Lung microvascular endothelial cell (primary cell): ENCODE measurements at regions not wholly inside any gene's neighbourhood (a gene's known extent, or its start where the extent isn't known, plus 50 kb on each side); places are given as distances from the start of the nearest gene placed in this dataset.
"Not testable (repeated sequence)": the region's sequence is repeated elsewhere in the genome, so short reads cannot be mapped to it uniquely, and the experiment has no call there.

Source experiments
- DNase-seq, 2 donors: peaks; one replicate each; pipeline versions ENCODE4 v3.0.0 to v3.0.0-alpha.2; 2010; ENCODE audit warnings: low read depth in 2 of 2

DNA sequence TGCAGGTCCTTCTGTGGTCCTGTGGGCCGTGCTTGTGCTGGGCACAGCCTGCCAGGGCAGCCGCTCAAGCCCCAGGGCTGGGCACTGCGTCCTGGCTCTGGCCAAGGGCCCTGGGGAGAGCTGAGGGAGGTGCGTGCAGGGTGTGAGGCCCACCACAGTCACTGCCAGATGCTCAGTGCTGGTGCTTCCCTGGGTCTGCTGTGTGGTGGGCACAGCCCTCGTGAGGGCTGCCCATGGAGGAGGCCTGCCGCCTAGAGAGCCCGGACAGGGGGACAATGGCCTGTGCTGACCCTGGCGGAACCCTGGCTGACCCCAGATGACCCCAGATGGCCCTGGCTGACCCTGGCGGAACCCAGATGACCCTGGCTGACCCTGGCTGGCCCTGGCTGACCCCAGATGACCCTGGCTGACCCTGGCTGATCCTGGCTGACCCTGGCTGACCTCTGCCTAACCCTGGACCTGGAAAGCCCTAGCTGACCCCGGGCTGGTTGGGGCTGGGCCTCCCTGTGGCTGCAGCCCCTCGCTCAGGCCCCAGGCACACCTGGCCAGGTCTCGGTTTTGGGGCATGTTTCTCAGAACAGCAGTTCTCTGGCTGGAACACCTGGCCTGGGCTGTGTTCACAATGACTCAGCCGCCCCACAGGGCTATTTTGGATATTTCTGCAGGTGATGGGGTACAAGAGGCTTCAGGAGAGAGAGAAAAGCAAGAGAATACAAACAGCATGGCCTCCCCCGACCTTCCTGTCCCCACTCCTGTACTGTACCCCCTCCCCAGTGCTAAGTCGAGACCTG is 55.4 kb downstream of the TMEM121 start:
- no peak for DNase-seq

DNA sequence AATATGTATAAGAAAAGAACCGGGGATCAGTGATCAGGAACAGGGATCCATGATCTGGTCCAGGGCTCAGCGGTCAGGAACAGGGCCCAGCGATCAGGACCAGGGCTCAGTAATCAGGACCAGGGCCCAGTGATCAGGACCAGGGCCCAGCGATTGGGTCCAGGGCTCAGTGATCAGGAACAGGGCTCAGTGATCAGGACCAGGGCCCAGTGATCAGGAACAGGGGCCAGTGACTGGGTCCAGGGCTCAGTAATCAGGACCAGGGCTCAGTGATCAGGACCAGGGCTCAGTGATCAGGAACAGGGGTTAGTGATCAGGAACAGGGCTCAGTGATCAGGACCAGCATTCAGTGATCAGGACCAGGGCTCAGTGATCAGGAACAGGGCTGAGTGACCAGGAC is 56.3 kb downstream of the TMEM121 start:
- DNase-seq, result peak; percentile 9

DNA sequence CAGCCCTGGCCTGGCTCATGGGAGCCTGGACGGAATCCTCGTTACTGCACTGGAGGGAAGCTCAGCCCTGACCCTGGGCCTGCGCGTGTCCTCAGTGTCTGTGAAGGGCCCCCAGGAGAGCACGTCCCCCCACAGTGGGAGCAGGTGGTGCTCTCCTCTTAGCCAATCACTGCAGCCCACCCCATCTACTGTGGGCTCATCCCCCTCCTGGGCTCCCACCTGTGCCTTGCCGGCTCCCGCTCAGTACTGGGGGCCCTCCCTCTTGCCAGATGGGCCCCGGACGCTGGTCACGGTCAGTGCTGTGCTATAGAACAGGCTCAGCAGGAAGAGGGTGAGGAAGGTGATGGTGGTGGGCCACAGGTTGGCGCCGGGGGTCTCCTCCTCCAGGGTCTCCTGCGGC is 57.5 kb downstream of the TMEM121 start:
- DNase-seq, result not testable (repeated sequence)

DNA sequence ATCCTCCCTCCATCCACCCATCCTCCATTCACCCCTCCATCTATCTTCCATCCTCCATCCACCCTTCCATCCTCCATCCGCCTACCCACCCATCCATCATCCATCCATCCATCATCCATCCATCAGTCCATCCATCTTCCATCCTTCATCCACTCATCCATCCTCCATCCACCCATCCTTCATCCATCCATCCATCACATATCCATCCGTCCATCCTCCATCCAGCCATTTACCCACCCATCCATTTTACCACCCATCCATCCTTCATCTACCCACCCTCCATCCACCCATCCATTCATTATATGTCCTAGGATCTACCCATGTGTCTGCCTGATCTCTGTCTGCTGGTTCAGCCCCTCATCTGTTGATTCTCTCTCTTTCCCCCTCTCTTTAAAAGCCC is 58.9 kb downstream of the TMEM121 start:
- DNase-seq, result not testable (repeated sequence)

DNA sequence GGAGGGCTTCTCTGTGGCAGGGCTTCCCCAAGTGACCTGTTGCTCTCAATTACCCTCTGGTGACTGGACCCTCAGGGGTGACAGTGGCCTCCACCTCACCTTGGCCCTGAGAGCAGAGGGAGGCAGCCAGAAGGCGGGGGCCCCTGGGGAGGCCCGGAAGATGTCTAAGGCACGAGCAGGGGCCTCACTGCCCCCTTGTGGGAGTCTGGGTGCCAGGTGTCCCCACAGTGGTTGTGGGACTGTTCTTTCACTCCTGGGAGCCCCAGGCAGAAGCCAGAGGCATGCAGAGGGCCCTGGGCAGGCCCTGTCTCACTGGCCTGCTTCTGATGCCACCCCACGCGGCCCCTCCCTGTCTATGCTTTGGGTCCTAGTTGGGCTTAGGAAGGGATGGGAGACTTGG is 59.3 kb downstream of the TMEM121 start:
- DNase-seq, result not testable (repeated sequence)

DNA sequence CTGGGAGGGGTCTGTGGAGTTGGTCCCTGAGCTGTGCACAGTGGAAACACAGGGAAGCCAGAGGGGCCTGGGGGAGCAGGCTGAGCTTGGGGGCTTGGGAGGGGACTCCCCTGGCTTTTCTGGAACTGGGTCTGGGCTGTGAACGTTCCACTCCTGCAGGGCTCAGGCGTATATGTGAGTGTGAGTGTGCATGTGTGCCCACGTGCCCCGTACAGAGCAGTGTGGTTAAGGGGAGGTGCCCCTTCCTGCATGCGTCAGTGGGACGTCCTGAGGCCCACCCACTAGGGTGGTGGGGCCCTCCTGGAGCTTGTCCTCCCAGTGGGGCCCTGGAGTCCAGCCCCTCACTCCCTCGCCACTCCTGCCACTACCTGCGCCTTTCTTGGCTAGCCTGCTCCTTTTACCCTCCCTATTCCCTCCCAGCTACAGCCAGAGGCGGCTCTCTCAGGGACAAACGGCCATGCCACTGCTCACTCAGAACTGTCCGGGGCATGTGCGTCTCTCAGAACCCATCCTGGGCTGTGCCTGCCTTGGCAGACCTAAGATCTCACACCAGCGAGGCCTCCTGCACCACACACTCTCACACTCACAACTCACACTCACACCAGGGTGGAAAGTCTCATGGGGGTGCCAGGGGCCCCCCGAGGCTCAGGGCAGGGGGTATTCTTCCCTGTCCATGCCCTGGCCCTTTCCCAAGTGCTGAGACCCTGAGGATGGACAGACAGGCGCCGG is 59.9 kb downstream of the TMEM121 start:
- not testable (repeated sequence) for DNase-seq

DNA sequence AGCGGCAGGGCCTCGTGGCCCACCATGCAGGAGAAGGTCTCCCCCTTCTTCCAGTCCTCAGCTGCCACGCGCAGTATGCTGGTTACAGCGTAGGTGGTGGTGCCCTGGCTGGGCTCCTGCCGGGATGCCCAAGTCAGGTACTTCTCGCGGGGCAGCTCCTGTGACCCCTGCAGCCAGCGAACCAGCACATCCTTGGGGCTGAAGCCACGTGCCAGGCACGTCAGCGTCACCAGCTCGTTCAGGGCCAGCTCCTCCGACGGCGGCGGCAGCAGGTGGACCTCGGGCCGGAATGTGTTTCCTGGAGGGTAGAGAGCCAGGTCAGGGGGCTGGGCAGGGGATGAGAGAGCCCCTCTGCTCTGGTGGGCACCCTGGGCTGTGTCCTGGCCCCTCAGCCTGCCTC is 60.7 kb downstream of the TMEM121 start:
- DNase-seq, result not testable (repeated sequence)

DNA sequence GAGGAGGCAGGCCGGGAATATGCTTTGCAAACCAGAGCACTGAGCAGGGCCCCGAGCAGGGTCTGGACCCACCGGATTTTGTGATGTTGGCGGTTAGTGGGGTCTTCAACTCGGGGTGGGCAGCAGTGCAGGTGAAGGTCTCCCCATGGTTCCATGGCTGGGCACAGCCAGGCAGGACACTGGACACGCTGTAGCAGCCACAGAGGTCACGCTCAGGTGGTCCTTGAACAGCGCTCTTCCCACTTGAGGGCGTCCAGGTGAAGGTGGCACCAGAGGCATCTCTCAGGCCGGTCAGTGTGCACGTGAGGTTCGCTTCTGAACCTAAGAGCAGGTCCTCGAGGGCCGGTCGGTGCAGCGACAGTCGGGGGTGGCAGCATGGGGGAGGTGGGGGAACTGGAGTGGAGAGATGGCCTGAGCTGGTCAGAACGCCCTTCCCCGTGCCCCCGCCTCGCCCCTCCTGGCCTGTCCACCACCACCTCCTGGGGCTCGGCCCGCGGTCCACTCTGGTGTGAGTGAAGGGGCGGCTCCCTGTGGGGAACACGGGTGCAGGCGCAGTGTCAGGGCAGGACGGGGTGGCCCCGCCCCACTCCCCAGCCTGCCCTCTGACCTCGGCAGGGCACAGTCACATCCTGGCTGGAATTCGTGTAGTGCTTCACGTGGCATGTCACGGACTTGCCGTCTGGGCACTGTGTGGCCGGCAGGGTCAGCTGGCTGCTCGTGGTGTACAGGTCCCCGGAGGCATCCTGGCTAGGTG is 61.3 kb downstream of the TMEM121 start:
- not testable (repeated sequence) for DNase-seq

DNA sequence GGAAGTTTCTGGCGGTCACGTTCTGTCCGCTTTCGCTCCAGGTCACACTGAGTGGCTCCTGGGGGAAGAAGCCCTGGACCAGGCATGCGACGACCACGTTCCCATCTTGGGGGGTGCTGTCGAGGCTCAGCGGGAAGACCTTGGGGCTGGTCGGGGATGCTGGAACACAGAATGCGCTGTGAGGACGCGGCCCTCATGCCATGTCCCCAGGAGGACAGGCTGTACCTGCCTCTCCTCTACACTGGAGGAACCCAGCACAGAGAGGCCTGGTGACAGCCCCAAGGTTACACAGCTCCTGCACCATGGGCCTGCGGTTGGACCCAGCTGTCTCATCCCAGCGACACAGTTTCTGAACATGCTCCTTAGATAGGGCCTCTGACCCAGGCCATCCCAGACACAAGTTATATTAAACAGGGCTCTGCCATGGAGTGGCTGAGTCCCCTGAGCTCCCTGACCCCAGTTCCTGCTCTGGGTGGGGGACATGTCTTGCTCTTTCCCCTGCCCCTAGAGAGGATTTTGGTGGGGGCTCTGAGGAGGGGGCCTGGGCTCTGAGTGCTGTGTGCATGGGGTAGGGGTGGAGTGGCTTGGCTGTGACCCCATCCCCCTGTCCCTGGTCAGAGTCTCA is 62.0 kb downstream of the TMEM121 start:
- no peak for DNase-seq

DNA sequence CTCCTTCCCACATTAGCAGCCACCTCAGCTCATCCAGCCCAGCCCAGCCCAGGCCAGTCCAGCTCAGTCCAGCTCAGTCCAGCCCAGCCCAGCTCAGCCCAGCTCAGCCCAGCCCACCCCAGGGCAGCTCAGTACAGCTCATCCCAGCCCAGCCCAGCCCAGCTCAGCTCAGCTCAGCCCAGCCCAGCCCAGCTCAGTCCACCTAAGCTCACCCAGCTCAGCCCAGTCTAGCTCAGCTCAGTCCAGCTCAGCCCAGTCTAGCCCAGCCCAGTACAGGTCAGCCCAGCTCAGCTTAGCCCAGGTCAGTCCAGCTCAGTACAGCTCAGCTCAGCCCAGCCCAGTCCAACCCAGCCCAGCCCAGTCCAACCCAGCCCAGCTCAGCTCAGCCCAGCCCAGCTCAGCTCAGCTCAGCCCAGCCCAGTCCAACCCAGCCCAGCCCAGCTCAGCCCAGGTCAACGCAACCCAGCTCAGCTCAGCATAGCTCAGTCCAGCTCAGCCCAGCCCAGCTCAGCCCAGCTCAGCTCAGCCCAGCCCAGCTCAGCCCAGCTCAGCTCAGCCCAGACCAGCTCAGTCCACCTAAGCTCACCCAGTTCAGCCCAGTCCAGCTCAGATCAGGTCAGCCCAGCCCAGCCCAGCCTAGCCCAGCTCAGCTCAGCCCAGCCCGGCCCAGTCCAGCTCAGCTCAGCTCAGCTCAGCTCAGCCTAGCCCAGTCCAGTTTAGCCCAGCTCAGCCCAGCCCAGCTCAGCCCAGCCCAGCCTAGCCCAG is 63.0 kb downstream of the TMEM121 start:
- no peak for DNase-seq

DNA sequence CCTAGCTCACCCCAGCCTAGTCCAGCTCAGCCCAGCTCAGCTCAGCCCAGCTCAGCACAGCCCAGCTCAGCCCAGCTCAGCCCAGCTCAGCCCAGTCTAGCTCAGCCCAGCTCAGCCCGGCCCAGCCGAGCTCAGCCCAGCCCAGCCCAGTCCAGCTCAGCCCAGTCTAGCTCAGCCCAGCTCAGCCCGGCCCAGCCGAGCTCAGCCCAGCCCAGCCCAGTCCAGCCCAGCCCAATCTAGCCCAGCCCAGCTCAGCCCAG is 63.5 kb downstream of the TMEM121 start:
- not testable (repeated sequence) for DNase-seq

DNA sequence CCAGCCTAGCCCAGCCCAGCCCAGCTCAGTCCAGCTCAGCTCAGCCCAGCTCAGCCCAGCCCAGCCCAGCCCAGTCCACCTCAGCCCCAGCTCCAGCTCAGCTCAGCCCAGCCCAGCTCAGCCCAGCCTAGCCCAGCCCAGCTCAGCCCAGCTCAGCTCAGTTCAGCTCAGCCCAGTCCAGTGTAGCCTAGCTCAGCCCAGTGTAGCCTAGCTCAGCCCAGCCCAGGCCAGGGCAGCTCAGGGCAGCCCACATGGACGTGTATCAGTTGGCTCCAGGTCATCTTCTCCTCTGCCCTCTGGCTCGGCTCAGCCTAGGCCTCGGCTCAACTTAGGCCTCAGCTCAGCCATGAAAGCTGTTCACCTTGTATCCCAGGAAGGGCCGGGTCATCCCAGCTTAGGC is 64.7 kb downstream of the TMEM121 start:
- DNase-seq, result no peak

DNA sequence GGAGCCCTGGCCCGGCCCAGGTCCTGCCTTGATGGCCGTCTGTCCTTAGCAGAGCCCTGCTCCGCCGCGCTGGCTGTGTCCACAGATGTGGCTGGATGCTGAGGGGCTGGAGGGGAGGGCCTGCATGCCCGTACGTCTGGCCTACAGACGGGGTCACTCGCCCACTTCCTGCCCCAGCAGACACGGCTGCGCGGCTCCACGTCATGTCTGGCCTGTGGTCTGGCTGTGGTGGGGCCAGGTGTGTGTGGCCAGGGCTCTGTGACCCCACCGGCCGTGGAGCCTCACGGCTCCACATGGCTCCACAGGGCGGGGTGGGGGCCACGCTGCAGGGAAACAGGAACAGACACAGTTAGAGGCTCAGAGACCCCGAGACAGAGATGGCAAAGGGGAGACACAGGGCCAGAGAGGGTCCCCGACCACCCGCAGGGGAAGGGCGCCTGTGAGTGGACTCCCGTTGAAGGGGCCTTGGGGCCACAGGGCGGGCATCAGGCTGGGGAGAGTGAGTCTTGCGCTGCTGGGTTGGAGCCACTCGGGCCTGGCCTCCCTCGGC is 65.5 kb downstream of the TMEM121 start:
- not testable (repeated sequence) for DNase-seq

DNA sequence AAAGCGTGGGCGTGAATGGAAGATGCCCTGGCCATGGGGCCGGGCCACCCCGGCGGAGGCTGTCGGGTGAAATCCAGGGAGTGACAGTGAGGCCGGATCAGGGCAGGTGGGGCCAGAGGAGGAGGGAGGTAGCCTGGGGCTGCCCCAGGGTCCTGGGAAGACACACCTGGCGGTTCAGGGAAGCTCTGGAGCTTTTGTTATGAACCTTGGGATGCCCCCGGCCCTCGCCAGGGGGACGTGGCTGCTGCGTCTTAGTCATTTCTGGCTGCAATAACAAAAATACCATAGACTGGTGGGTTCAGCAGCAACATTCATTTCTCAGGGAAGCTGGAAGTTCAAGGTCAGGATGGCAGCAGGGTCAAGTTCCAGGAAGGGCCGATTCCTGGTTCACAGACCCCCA is 66.3 kb downstream of the TMEM121 start:
- not testable (repeated sequence) for DNase-seq

DNA sequence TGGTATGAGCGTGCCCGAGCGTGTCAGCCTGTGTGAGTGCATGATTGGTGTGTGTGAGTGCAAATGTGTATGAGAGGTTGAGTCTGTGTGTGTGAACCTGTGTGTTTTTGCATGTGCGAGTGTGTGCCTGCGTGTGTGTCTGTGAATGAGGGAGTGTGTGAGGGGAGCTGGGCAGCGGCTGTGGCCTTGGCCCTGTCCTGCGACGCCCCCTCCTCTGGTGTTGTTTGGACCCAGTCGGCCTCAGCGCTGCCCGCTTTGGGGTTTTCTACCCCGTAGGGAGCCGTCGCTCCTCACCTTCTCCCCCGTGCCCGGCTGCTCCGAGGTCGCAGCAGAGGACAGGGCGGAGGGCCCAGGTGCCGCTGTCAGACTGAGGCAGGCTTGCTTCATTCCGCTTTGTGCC is 69.0 kb downstream of the TMEM121 start:
- DNase-seq, result not testable (repeated sequence)

DNA sequence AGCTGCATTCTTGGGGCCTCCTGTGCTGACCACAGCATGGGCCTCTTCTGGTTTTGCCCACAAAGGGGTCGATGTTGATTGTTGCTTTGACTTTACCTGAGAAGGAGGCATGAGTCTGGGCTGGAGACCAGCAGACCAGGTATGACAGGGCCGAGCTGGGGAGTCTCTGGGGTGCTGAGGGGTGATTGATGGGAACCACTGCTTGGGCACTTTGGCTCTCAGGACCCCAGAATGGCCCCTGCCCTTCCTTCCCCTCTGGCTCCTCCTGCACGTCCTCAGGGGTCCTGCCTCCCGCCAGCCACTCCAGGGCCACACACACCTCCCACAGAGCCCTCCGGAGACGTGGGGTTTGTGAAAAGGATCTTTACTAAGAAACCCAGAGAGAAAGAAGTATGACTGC is 70.0 kb downstream of the TMEM121 start:
- DNase-seq, result not testable (repeated sequence)

DNA sequence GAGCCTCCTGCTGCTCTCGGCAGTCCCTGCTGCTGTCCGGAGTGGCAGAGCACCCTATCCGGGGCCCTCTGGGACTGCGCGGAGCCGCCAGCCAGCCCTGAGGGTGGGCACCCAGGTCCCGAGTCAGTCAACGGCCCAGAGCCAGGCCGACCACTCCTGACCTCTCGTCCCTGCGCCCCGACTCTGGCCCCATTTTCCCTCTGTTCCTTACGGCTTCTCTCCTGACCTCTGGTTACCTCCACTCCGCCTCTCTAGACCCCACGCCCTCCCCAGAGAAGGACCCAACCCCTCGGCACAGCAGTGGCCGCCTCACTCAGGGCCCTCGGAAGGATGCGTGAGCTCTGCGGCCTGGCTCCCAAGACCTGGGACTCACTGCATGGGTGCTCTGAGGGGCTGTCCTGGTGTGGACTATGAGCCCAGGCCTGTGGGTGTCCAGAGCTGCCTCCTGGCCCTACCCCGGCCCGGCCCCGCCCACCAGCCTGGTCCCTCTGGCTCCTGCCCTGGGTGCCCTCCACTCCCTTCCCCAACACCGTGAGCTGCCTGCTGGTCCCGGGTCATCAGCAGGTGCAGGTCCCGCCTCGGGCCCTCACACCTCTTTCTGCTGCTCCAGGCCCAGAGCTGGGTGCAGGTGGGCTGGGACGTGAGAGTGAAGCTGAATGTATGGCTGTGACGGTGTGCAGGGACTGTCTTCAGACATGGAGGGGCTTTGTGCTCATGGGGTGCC is 71.8 kb downstream of the TMEM121 start:
- DNase-seq, result not testable (repeated sequence)

DNA sequence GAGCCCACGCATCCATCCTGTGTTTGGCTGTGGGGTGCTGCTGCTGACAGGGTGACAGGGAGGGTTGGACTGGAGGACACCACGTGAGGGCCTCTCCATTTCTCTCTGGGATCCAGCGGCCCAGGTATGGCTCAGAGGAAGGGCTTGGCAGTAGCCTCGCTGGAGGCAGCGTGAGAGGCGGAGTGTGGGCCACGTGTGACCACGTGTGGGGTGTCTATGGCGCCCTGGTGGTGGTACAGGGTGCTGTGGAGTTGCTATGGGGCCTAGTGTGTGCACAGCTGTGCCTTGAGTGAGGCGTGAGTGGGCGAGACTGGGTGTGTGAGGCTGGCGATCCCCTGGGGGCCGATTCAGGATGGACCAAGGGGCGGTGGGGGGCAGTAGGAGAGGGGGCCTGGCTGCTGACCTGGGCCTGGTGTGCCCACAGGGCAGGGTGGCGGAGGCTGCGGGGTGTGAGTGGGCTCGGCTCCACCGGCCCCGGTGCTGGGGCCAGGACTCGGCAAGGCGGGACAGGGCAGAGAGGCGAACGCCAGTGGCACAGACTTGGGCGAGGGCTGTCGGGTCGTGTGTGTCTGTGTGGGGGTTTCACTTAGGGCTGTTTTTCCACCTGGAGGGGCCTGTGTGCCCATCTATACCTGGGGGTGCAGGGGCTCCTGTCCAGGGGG is 72.7 kb downstream of the TMEM121 start:
- DNase-seq, result not testable (repeated sequence)

DNA sequence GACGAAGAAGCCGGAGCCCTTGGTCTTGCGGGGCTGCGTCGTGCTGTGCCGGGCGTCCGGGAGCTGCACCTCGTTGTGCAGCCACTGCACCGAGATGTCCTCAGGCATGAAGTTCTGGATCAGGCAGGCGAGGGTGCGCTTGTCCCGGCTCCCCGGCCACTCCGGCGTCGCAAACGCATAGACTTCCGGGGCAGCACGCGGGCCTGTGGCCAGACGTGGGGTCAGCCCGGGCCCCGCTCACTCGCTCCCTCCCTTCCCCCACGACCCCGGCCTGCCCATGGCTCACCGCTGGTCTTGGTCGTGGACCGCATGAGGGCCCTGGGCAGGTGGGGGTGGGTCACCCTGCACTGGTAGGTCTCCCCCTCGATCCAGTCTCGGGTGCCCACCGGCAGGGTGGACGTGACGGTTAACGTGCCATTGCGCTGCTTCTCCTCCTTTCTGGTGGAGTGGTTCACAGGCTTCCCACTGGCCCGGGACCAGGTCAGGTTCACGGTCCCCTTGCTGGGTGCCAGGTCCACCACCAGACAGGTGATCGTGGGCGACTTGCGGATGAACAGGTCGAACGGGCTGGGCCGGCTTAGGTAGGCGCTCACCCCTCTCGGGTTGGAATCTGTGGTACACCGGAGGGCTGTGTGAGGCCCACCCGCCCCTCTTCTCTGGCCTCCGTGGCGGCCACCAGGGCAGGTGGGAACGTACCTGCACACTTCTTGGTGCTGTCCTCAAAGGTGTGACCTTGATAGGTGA is 74.0 kb downstream of the TMEM121 start:
- not testable (repeated sequence) for DNase-seq
